OCI-LY3 (cell line): ENCODE measurements at regions not wholly inside any gene's neighbourhood (a gene's known extent, or its start where the extent isn't known, plus 50 kb on each side); places are given as distances from the start of the nearest gene placed in this dataset.

Source experiments
- EZH2phosphoT487 ChIP-seq: fragments of 200-600 bp; shearing (Covaris generic); IDR thresholded peaks from 2 replicates; pipeline ENCODE4 v1.6.1; 2018; ENCODE audit warnings: antibody characterized with exemption, mixed run types, low read depth
- TF ChIP-seq, protein P1 (sequence below): fragments of 200-600, 300-600 bp; sonication (generic); IDR thresholded peaks from 2 replicates; pipeline ENCODE4 v1.5.1; 2014; ENCODE audit warnings: antibody characterized with exemption, low read length, low read depth

DNA sequence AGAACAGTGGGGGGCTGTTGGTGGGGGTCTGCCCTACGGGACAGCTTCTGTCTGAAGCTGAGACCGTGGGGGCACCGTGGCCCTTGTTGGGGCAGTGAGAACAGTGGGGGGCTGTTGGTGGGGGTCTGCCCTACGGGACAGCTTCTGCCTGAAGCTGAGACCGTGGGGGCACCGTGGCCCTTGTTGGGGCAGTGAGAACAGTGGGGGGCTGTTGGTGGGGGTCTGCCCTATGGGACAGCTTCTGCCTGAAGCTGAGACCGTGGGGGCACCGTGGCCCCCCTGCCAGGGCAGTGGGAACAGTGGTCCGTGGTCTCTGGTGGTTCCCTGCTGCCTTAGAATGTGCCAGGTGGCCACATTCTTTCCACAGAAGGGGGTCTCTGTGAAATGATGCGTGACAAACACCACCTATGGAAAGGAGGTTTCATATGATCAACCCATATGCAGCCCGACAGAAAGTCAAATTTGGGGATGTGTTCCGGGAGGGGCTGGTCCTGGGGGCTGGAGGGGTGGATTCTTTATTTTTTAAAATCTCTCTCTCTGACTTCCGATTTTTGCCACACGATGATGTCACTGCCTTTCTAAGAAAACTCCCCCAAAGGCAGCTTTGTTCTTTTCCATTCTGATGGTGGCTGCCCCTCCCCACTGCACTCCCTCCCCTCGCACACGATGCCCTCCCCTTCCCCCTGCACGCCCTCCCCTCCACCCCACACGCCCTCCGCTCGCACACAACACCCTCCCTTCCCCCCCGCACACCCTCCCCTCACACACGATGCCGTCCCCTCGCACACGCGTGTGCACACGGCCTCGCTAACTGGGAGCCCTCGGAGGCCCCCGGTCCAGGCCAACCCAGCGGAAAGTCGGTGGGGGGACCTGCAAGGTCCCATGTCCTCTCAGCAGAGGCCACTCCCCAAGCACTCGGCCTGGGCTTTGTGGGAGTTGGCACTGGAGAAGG, 1186.5 kb downstream of the BRD1 start:
- TF ChIP-seq, protein P1, sequence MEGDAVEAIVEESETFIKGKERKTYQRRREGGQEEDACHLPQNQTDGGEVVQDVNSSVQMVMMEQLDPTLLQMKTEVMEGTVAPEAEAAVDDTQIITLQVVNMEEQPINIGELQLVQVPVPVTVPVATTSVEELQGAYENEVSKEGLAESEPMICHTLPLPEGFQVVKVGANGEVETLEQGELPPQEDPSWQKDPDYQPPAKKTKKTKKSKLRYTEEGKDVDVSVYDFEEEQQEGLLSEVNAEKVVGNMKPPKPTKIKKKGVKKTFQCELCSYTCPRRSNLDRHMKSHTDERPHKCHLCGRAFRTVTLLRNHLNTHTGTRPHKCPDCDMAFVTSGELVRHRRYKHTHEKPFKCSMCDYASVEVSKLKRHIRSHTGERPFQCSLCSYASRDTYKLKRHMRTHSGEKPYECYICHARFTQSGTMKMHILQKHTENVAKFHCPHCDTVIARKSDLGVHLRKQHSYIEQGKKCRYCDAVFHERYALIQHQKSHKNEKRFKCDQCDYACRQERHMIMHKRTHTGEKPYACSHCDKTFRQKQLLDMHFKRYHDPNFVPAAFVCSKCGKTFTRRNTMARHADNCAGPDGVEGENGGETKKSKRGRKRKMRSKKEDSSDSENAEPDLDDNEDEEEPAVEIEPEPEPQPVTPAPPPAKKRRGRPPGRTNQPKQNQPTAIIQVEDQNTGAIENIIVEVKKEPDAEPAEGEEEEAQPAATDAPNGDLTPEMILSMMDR: no peak
- TF ChIP-seq EZH2phosphoT487: no peak
